Middle frontal gyrus (tissue), 1 donor: ENCODE measurements at regions not wholly inside any gene's neighbourhood (a gene's known extent, or its start where the extent isn't known, plus 50 kb on each side); places are given as distances from the start of the nearest gene placed in this dataset.
"Not testable (repeated sequence)": the region's sequence is repeated elsewhere in the genome, so short reads cannot be mapped to it uniquely, and the experiment has no call there.

Experiments
- DNase-seq: peaks from one replicate; pipeline ENCODE4 v3.0.0-alpha.2; 2015; ENCODE audit warnings: low spot score; ENCODE audit errors: extremely low spot score

- no peak for DNase-seq
These were observed 1507.6 kb downstream of the PCDH9 start for GRCh38 chr13:65722506-65722905.

- DNase-seq: no peak
These were observed 1510.3 kb downstream of the PCDH9 start for GRCh38 chr13:65719831-65720230.

GRCh38 chr13:65710514-65710913, 1519.6 kb downstream of the PCDH9 start:
- no peak for DNase-seq

GRCh38 chr13:65697843-65698242, 1532.3 kb downstream of the PCDH9 start:
- DNase-seq: no peak

- no peak for DNase-seq
These were observed 1550.9 kb downstream of the PCDH9 start for GRCh38 chr13:65679240-65679639.

- DNase-seq: no peak
These were observed 1552.2 kb downstream of the PCDH9 start for GRCh38 chr13:65677906-65678305.

GRCh38 chr13:65675383-65675782, 1554.8 kb downstream of the PCDH9 start:
- DNase-seq: not testable (repeated sequence)

- no peak for DNase-seq
These were observed 1560.0 kb downstream of the PCDH9 start for GRCh38 chr13:65670014-65670625.

- DNase-seq: no peak
These were observed 1569.4 kb downstream of the PCDH9 start for GRCh38 chr13:65660731-65661130.

GRCh38 chr13:65656740-65657329, 1573.3 kb downstream of the PCDH9 start:
- DNase-seq: peak; percentile 60

- DNase-seq: no peak
These were observed 1576.5 kb downstream of the PCDH9 start for GRCh38 chr13:65653613-65654012.

GRCh38 chr13:65650321-65650720, 1579.8 kb downstream of the PCDH9 start:
- DNase-seq: no peak

- DNase-seq: no peak
These were observed 1587.1 kb downstream of the PCDH9 start for GRCh38 chr13:65642996-65643395.

- no peak for DNase-seq
These were observed 1587.8 kb downstream of the PCDH9 start for GRCh38 chr13:65642301-65642700.

- no peak for DNase-seq
These were observed 1591.5 kb downstream of the PCDH9 start for GRCh38 chr13:65638572-65639168.

GRCh38 chr13:65633806-65634205, 1596.3 kb downstream of the PCDH9 start:
- DNase-seq: no peak

GRCh38 chr13:65631078-65631477, 1599.1 kb downstream of the PCDH9 start:
- DNase-seq: no peak

GRCh38 chr13:65629926-65630325, 1600.2 kb downstream of the PCDH9 start:
- DNase-seq: no peak

GRCh38 chr13:65623148-65623547, 1607.0 kb downstream of the PCDH9 start:
- DNase-seq: no peak

GRCh38 chr13:65615506-65615905, 1614.6 kb downstream of the PCDH9 start:
- DNase-seq: no peak

- DNase-seq: no peak
These were observed 1617.1 kb downstream of the PCDH9 start for GRCh38 chr13:65613004-65613403.

- DNase-seq: no peak
These were observed 1620.8 kb downstream of the PCDH9 start for GRCh38 chr13:65609350-65609749.

GRCh38 chr13:65606622-65607021, 1623.5 kb downstream of the PCDH9 start:
- DNase-seq: no peak
